AG04450 (cell line): ENCODE measurements at regions not wholly inside any gene's neighbourhood (a gene's known extent, or its start where the extent isn't known, plus 50 kb on each side); places are given as distances from the start of the nearest gene placed in this dataset.
"Not testable (repeated sequence)": the region's sequence is repeated elsewhere in the genome, so short reads cannot be mapped to it uniquely, and the experiment has no call there.

ENCODE experiments used
- CTCF ChIA-PET: fragments of 300-600, 350-600 bp; formaldehyde crosslinking; extraction: SDS; loops from one replicate; lab custom pipeline; 2022; ENCODE audit warnings: antibody characterized with exemption, inconsistent platforms; lab: Charles Lee
- POLR2A ChIA-PET: fragments of 350-600 bp; formaldehyde crosslinking; extraction: SDS; loops from one replicate; lab custom pipeline; 2021; ENCODE audit warnings: antibody characterized with exemption, inconsistent platforms; lab: Yijun Ruan, JAX
- DNase-seq: peaks from one replicate; pipeline ENCODE4 v3.0.0-alpha.2; 2011; ENCODE audit warnings: low read depth, low spot score
- H3K27ac ChIP-seq: one replicate; pipeline ENCODE4 v1.5.1; 2012; ENCODE audit warnings: low read depth, low read length, control low read depth
- H3K27me3 ChIP-seq: one replicate; pipeline ENCODE4 v1.6.0; 2012; ENCODE audit warnings: low read length; ENCODE audit not compliant: control insufficient read depth, insufficient read depth
- H3K4me3 ChIP-seq: 2 replicates; pipeline ENCODE4 v1.5.1; 2011; ENCODE audit warnings: mild to moderate bottlenecking, low read depth, low read length, control low read depth
- H3K9me3 ChIP-seq: 2 replicates; pipeline ENCODE4 v1.5.1; 2012; ENCODE audit warnings: low read length; ENCODE audit not compliant: control insufficient read depth, insufficient read depth
- TF ChIP-seq, protein P1 (sequence below): IDR thresholded peaks from 2 replicates; pipeline ENCODE4 v1.5.1; 2011; ENCODE audit warnings: low read depth, low read length, control low read depth, inconsistent platforms

DNA sequence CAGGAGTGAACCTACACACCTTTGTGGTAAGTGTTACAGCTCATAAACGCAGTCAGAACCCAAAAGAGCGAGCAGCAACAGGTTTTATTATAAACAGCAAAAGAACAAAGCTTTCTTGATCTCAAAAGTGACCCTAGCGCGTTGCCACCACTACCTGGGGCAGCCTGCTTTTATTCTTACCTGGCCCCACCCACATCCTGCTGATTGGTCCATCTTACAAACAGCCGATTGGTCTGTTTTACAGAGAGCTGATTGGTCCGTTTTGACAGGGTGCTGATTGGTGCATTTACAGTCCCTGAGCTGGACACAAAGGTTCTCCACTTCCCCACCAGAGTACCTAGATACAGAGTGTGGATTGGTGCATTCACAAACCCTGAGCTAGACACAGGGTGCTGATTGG, 143.1 kb downstream of the ARRDC4 start:
- Histone ChIP-seq H3K27ac (no peak overlapping the region), H3K4me3 (no peak overlapping the region), H3K9me3 (peaks cover 38% of the 10 kb centered on the region), H3K27me3 (no peaks in the 10 kb centered on the region)
- CTCF ChIA-PET, result no interaction called here
- TF ChIP-seq, protein P1, sequence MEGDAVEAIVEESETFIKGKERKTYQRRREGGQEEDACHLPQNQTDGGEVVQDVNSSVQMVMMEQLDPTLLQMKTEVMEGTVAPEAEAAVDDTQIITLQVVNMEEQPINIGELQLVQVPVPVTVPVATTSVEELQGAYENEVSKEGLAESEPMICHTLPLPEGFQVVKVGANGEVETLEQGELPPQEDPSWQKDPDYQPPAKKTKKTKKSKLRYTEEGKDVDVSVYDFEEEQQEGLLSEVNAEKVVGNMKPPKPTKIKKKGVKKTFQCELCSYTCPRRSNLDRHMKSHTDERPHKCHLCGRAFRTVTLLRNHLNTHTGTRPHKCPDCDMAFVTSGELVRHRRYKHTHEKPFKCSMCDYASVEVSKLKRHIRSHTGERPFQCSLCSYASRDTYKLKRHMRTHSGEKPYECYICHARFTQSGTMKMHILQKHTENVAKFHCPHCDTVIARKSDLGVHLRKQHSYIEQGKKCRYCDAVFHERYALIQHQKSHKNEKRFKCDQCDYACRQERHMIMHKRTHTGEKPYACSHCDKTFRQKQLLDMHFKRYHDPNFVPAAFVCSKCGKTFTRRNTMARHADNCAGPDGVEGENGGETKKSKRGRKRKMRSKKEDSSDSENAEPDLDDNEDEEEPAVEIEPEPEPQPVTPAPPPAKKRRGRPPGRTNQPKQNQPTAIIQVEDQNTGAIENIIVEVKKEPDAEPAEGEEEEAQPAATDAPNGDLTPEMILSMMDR, result no peak
- no peak for DNase-seq
- POLR2A ChIA-PET, result no interaction called here

DNA sequence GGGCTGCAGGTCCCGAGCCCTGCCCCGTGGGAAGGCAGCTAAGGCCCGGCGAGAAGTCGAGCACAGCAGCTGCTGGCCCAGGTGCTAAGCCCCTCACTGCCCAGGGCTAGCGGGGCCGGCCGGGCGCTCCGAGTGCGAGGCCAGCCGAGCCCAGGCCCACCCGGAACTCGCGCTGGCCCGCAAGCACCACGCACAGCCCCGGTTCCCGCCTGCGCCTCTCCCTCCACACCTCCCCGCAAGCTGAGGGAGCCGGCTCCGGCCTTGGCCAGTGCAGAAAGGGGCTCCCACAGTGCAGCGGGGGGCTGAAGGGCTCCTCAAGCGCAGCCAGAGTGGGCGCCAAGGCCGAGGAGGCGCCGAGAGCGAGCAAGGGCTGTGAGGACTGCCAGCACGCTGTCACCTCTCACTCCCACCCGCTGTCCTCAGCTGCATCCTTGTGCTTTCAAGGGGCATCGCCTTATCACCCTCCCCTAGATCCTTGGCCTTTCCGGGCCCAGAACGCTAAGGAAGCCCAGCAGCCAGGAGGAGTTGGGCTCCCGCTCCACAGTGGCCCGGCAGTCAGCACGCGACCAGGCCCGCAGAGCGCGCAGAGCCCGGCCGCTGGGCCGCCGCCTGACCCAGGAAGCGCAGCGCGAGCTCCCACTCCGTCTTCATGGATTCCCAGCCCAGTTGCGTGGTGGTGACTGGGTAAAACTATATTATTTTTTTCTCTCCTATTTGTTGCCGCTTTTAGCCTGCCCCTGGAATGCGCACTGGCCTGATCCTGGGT, 144.1 kb downstream of the ARRDC4 start:
- H3K27me3 ChIP-seq, DNase-seq, H3K27ac ChIP-seq, POLR2A ChIA-PET, H3K4me3 ChIP-seq, CTCF ChIA-PET: not testable (repeated sequence)
- H3K9me3 ChIP-seq, result peaks cover 41% of the 10 kb centered on the region

DNA sequence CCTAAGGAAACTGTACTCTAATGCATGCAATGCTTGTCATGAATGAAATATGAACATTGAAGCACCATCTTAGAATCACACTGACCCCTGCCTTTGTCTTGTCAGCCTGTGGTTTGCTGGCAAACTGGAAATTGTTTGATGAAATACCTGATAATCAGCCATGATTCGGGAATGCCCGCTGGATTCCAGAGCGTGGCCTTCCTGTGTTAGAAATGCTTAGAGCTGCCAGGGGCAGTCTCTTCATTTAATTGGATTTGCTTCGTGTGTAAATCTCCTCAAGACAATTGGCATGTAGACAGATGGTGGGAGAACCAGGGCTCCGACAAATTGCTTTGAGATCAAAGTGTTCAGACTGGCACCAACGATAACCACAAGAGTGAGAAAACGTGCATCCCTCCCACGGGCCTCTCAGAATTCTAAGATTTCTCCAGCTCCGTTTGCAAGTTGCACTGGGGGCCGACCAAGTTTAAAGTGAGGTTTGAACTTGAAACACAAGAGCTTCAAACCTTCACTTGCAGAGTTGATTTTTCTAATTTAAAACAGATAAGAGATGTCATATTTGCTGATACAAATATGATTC, 146.2 kb downstream of the ARRDC4 start:
- DNase-seq, H3K4me3 ChIP-seq, H3K27ac ChIP-seq, CTCF ChIA-PET, POLR2A ChIA-PET, H3K27me3 ChIP-seq: not testable (repeated sequence)
- H3K9me3 ChIP-seq, result peaks cover 43% of the 10 kb centered on the region

- DNase-seq, result no peak
- ChIA-PET POLR2A (no interaction called here), CTCF (no interaction called here)
- TF ChIP-seq, protein P1, result no peak
- Histone ChIP-seq H3K4me3 (no peak overlapping the region), H3K27ac (no peak overlapping the region), H3K27me3 (no peaks in the 10 kb centered on the region), H3K9me3 (peaks cover 33% of the 10 kb centered on the region)
Measured at GRCh38 chr15:98111806-98112205, 151.3 kb downstream of the ARRDC4 start.

DNA sequence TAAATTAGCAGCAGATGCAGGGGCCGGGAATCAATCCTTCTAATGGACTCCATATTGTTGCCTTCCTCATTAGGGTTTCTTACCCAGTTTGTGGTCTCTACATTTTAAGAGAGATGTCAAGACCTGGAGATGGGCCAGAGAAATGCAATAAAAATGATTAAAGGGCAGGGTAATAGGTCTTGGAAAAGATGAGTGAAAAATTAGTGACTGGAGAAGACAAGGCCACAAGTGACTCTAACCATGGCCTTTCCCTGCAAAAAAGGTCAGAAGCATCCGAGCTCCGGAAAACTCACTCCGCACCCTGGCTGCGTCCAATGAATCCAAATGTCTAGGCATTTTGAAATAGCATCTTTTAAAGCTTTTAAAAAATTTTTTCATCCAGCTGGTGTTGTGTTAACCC, 152.8 kb downstream of the ARRDC4 start:
- CTCF ChIA-PET, result no interaction called here
- DNase-seq, result no peak
- no peak overlapping the region for H3K27ac ChIP-seq
- no peaks in the 10 kb centered on the region for H3K27me3 ChIP-seq
- peaks cover 35% of the 10 kb centered on the region for H3K9me3 ChIP-seq
- TF ChIP-seq, protein P1, result no peak
- POLR2A ChIA-PET, result no interaction called here
- H3K4me3 ChIP-seq, result no peak overlapping the region

- POLR2A ChIA-PET, result no interaction called here
- CTCF ChIA-PET, result no interaction called here
- H3K4me3 ChIP-seq, result no peak overlapping the region
- H3K9me3 ChIP-seq, result peaks cover 35% of the 10 kb centered on the region
- H3K27ac ChIP-seq, result no peak overlapping the region
- no peak for DNase-seq
- no peaks in the 10 kb centered on the region for H3K27me3 ChIP-seq
- TF ChIP-seq, protein P1, result no peak
Measured at GRCh38 chr15:98120561-98120960, 160.1 kb downstream of the ARRDC4 start.
